Astrocyte (in vitro differentiated cells and primary cell): ENCODE measurements at regions not wholly inside any gene's neighbourhood (a gene's known extent, or its start where the extent isn't known, plus 50 kb on each side); places are given as distances from the start of the nearest gene placed in this dataset.
"Not testable (repeated sequence)": the region's sequence is repeated elsewhere in the genome, so short reads cannot be mapped to it uniquely, and the experiment has no call there.

Experiments
- DNase-seq: peaks from one replicate; pipeline ENCODE4 v3.0.0-alpha.2; 2010; ENCODE audit warnings: low read depth
- FAIRE-seq: peaks from 2 replicates; lab custom pipeline; 2011; peaks lifted over from hg19 to GRCh38; lab: Jason Lieb, UNC
- H2AFZ ChIP-seq: 2 replicates; pipeline ENCODE4 v1.6.0; 2012; ENCODE audit warnings: low read depth, low read length, inconsistent platforms
- H3K27ac ChIP-seq: 2 replicates; pipeline ENCODE4 v1.5.1; 2011; ENCODE audit warnings: low read depth, low read length, inconsistent platforms
- H3K27me3 ChIP-seq: 2 replicates; pipeline ENCODE4 v1.6.0; 2011; ENCODE audit warnings: low read length, inconsistent platforms; ENCODE audit not compliant: insufficient read depth
- H3K36me3 ChIP-seq: 2 replicates; pipeline ENCODE4 v1.5.1; 2011; ENCODE audit warnings: low read length, inconsistent platforms; ENCODE audit not compliant: insufficient read depth
- H3K4me1 ChIP-seq: 2 replicates; pipeline ENCODE4 v1.5.1; 2011; ENCODE audit warnings: low read length, inconsistent platforms; ENCODE audit not compliant: insufficient read depth
- H3K4me2 ChIP-seq: 2 replicates; pipeline ENCODE4 v1.6.0; 2012; ENCODE audit warnings: low read length, inconsistent platforms
- H3K4me3 ChIP-seq: 2 replicates; pipeline ENCODE4 v1.5.1; 2011; ENCODE audit warnings: low read depth, mild to moderate bottlenecking, low read length, inconsistent platforms; ENCODE audit not compliant: insufficient read depth
- H3K79me2 ChIP-seq: 2 replicates; pipeline ENCODE4 v1.6.0; 2012; ENCODE audit warnings: mild to moderate bottlenecking, low read length, inconsistent platforms; ENCODE audit not compliant: insufficient read depth
- H3K9ac ChIP-seq: 2 replicates; pipeline ENCODE4 v1.6.0; 2012; ENCODE audit warnings: mild to moderate bottlenecking, low read length, inconsistent platforms
- H3K9me3 ChIP-seq: 2 replicates; pipeline ENCODE4 v1.5.1; 2012; ENCODE audit warnings: low read depth, mild to moderate bottlenecking, low read length, inconsistent platforms; ENCODE audit not compliant: insufficient read depth
- H4K20me1 ChIP-seq: 2 replicates; pipeline ENCODE4 v1.6.0; 2012; ENCODE audit warnings: low read length, inconsistent platforms; ENCODE audit not compliant: insufficient read depth
- H3K27ac Mint-ChIP-seq: one replicate; pipeline ENCODE4 v1.8.0; 2021; ENCODE audit warnings: mild to moderate bottlenecking, mixed read lengths; ENCODE audit not compliant: unreplicated experiment
- H3K27me3 Mint-ChIP-seq: one replicate; pipeline ENCODE4 v1.8.0; 2021; ENCODE audit warnings: low read depth, mixed read lengths; ENCODE audit not compliant: unreplicated experiment
- H3K36me3 Mint-ChIP-seq: one replicate; pipeline ENCODE4 v1.8.0; 2021; ENCODE audit warnings: low read depth, mixed read lengths; ENCODE audit not compliant: unreplicated experiment
- H3K4me1 Mint-ChIP-seq: one replicate; pipeline ENCODE4 v1.8.0; 2021; ENCODE audit warnings: low read depth, mixed read lengths; ENCODE audit not compliant: unreplicated experiment
- H3K4me3 Mint-ChIP-seq: one replicate; pipeline ENCODE4 v1.8.0; 2021; ENCODE audit warnings: mild to moderate bottlenecking, moderate library complexity, mixed read lengths; ENCODE audit not compliant: unreplicated experiment
- H3K9me3 Mint-ChIP-seq: one replicate; pipeline ENCODE4 v1.8.0; 2021; ENCODE audit warnings: mild to moderate bottlenecking, mixed read lengths; ENCODE audit not compliant: unreplicated experiment
- CTCF ChIP-seq: IDR thresholded peaks from 2 replicates; pipeline ENCODE4 v1.5.1; 2011; ENCODE audit warnings: low read depth, mild to moderate bottlenecking, inconsistent platforms, low read length, moderate library complexity; ENCODE audit not compliant: insufficient read depth
- EZH2 ChIP-seq: IDR thresholded peaks from 2 replicates; pipeline ENCODE4 v1.6.1; 2012; ENCODE audit warnings: mild to moderate bottlenecking, low read length, inconsistent platforms; ENCODE audit not compliant: insufficient read depth

GRCh38 chrX:79827611-79828010 is 186.9 kb upstream of the TBX22 start:
- H3K36me3 ChIP-seq, H3K79me2 ChIP-seq, H3K4me1 ChIP-seq, H3K4me3 Mint-ChIP-seq, H3K27me3 Mint-ChIP-seq, H3K36me3 Mint-ChIP-seq, H3K27ac Mint-ChIP-seq, H3K9me3 ChIP-seq, H3K9me3 Mint-ChIP-seq, H3K27ac ChIP-seq, H2AFZ ChIP-seq, H3K27me3 ChIP-seq, H3K4me1 Mint-ChIP-seq, H4K20me1 ChIP-seq, H3K9ac ChIP-seq, DNase-seq, FAIRE-seq, H3K4me2 ChIP-seq, H3K4me3 ChIP-seq: not testable (repeated sequence)

- not testable (repeated sequence) for H3K27me3 ChIP-seq, H3K4me2 ChIP-seq, H3K4me3 Mint-ChIP-seq, H3K27ac Mint-ChIP-seq, FAIRE-seq, H3K27ac ChIP-seq, H4K20me1 ChIP-seq, H3K9me3 Mint-ChIP-seq, H3K4me1 Mint-ChIP-seq, H3K36me3 ChIP-seq, H3K79me2 ChIP-seq, H3K27me3 Mint-ChIP-seq, H3K36me3 Mint-ChIP-seq, H2AFZ ChIP-seq, H3K9ac ChIP-seq, H3K9me3 ChIP-seq, H3K4me1 ChIP-seq, H3K4me3 ChIP-seq, DNase-seq
Measured at GRCh38 chrX:79850114-79850513, 164.4 kb upstream of the TBX22 start.

GRCh38 chrX:79854469-79854868 is 160.1 kb upstream of the TBX22 start:
- Histone ChIP-seq H3K4me2 (no peak overlapping the region), H3K9ac (no peak overlapping the region), H2AFZ (no peak overlapping the region), H4K20me1 (no peaks in the 10 kb centered on the region), H3K27ac (no peak overlapping the region), H3K79me2 (no peaks in the 10 kb centered on the region), H3K4me1 (no peaks in the 10 kb centered on the region), H3K27me3 (no peaks in the 10 kb centered on the region), H3K4me3 (no peak overlapping the region), H3K9me3 (no peaks in the 10 kb centered on the region), H3K36me3 (no peaks in the 10 kb centered on the region)
- no peak overlapping the region for H3K27ac Mint-ChIP-seq
- H3K4me3 Mint-ChIP-seq: no peak overlapping the region
- H3K4me1 Mint-ChIP-seq: no peaks in the 10 kb centered on the region
- no peak for TF ChIP-seq EZH2
- TF ChIP-seq CTCF: no peak
- H3K27me3 Mint-ChIP-seq: no peaks in the 10 kb centered on the region
- DNase-seq: no peak
- H3K36me3 Mint-ChIP-seq: no peaks in the 10 kb centered on the region
- no peaks in the 10 kb centered on the region for H3K9me3 Mint-ChIP-seq
- peak; percentile 83 for FAIRE-seq
